Right atrium auricular region (tissue), 2 donors: ENCODE measurements at regions not wholly inside any gene's neighbourhood (a gene's known extent, or its start where the extent isn't known, plus 50 kb on each side); places are given as distances from the start of the nearest gene placed in this dataset.

Experiments used
- DNase-seq: peaks from one replicate; pipeline ENCODE4 v3.0.0-alpha.2; 2019; ENCODE audit warnings: low spot score
- H3K27ac ChIP-seq, 2 donors: fragments of 200-600 bp; sonication (generic); 1 replicate in 1 of 2; 2 replicates in 1 of 2; pipeline ENCODE4 v1.5.1; 2016 to 2019
- H3K27me3 ChIP-seq, 2 donors: fragments of 200-600 bp; sonication (generic); one replicate each; pipeline versions ENCODE4 v1.5.1 to v1.6.0; 2017 to 2019
- H3K36me3 ChIP-seq: fragments of 200-600 bp; sonication (generic); one replicate; pipeline ENCODE4 v1.5.1; 2016
- H3K4me1 ChIP-seq, 2 donors: fragments of 200-600 bp; sonication (generic); one replicate each; pipeline versions ENCODE4 v1.5.1 to v1.6.0; 2017 to 2019
- H3K4me3 ChIP-seq, 2 donors: fragments of 200-600 bp; sonication (generic); 1 replicate in 1 of 2; 2 replicates in 1 of 2; pipeline ENCODE4 v1.5.1; 2017 to 2019; ENCODE audit warnings: mild to moderate bottlenecking in 1 of 2, moderate library complexity in 1 of 2
- H3K9me3 ChIP-seq, 2 donors: fragments of 200-600 bp; sonication (generic); one replicate each; pipeline ENCODE4 v1.5.1; 2019
- CTCF ChIP-seq, 2 donors: fragments of 200-600 bp; sonication (generic); IDR thresholded peaks; one replicate each; pipeline ENCODE4 v1.5.1; 2019; ENCODE audit warnings: antibody characterized with exemption in 2 of 2

GRCh38 chr4:177778623-177779022, 336.4 kb upstream of the AGA start:
- DNase-seq: no peak
- Histone ChIP-seq H3K27ac (no peak overlapping the region), H3K4me3 (no peak overlapping the region), H3K9me3 (peaks cover 0 to 4% of the 10 kb centered on the region in 2 donors), H3K27me3 (no peaks in the 10 kb centered on the region), H3K36me3 (no peaks in the 10 kb centered on the region), H3K4me1 (no peaks in the 10 kb centered on the region)
- no peak for TF ChIP-seq CTCF (IDR thresholded peaks at IDR 0.05)

GRCh38 chr4:177785000-177785399, 342.8 kb upstream of the AGA start:
- no peak for TF ChIP-seq CTCF (IDR thresholded peaks at IDR 0.05)

GRCh38 chr4:177789610-177790009, 347.4 kb upstream of the AGA start:
- H3K27ac ChIP-seq: no peak overlapping the region
- no peak for TF ChIP-seq CTCF (IDR thresholded peaks at IDR 0.05)

More at GRCh38 chr4:177785000-177785399, 342.8 kb upstream of the AGA start:
- Histone ChIP-seq H3K36me3 (no peaks in the 10 kb centered on the region), H3K4me1 (no peaks in the 10 kb centered on the region), H3K27me3 (no peaks in the 10 kb centered on the region), H3K27ac (no peak overlapping the region), H3K4me3 (no peak overlapping the region), H3K9me3 (peaks cover 0 to 4% of the 10 kb centered on the region in 2 donors)
- DNase-seq: no peak

GRCh38 chr4:177791188-177791587, 349.0 kb upstream of the AGA start:
- Histone ChIP-seq H3K4me3 (no peak overlapping the region), H3K9me3 (no peaks in the 10 kb centered on the region), H3K4me1 (no peaks in the 10 kb centered on the region), H3K27me3 (no peaks in the 10 kb centered on the region), H3K27ac (no peak overlapping the region), H3K36me3 (no peaks in the 10 kb centered on the region)
- no peak for TF ChIP-seq CTCF (IDR thresholded peaks at IDR 0.05)
- DNase-seq: no peak

More at GRCh38 chr4:177789610-177790009, 347.4 kb upstream of the AGA start:
- Histone ChIP-seq H3K9me3 (no peaks in the 10 kb centered on the region), H3K36me3 (no peaks in the 10 kb centered on the region), H3K4me3 (no peak overlapping the region), H3K27me3 (no peaks in the 10 kb centered on the region), H3K4me1 (no peaks in the 10 kb centered on the region)
- no peak for DNase-seq

GRCh38 chr4:177796841-177797240, 354.6 kb upstream of the AGA start:
- Histone ChIP-seq H3K4me3 (no peak overlapping the region), H3K9me3 (no peaks in the 10 kb centered on the region), H3K36me3 (no peaks in the 10 kb centered on the region), H3K27ac (no peak overlapping the region), H3K4me1 (no peaks in the 10 kb centered on the region), H3K27me3 (no peaks in the 10 kb centered on the region)
- no peak for TF ChIP-seq CTCF (IDR thresholded peaks at IDR 0.05)
- no peak for DNase-seq

GRCh38 chr4:177798161-177798560, 355.9 kb upstream of the AGA start:
- TF ChIP-seq CTCF (IDR thresholded peaks at IDR 0.05): no peak
- H3K9me3 ChIP-seq: no peaks in the 10 kb centered on the region
- DNase-seq: no peak
- no peaks in the 10 kb centered on the region for H3K27me3 ChIP-seq
- no peaks in the 10 kb centered on the region for H3K36me3 ChIP-seq
- no peaks in the 10 kb centered on the region for H3K4me1 ChIP-seq
- H3K27ac ChIP-seq: no peak overlapping the region
- H3K4me3 ChIP-seq: no peak overlapping the region
